ENCODE measurements at regions not wholly inside any gene's neighbourhood (a gene's known extent, or its start where the extent isn't known, plus 50 kb on each side); places are given as distances from the start of the nearest gene placed in this dataset.

- DNase-seq (ENCODE audit: low read depth, low spot score) (no peak), ATAC-seq (no peak)
- POLR2A ChIA-PET = no interaction called here
- Histone ChIP-seq H3K4me3 (replicated peaks in 1 of 2; ENCODE audit: low read depth in 1 of 2, low read length in 2 of 2) (no peak overlapping the region), H3K9ac (ENCODE audit: low read length) (no peak overlapping the region), H3K9me2 (ENCODE audit: insufficient read depth) (no peaks in the 10 kb centered on the region), H3K79me2 (ENCODE audit: insufficient read depth, low read length) (no peaks in the 10 kb centered on the region), H3K4me1 (ENCODE audit: control insufficient read depth in 1 of 2, insufficient read depth in 2 of 2, low read length in 2 of 2) (no peaks in the 10 kb centered on the region), H3K9me3 (ENCODE audit: control insufficient read depth in 1 of 2, insufficient read depth in 1 of 2, low read depth in 1 of 2, low read length in 2 of 2) (no peaks in the 10 kb centered on the region), H4K20me1 (ENCODE audit: insufficient read depth) (no peaks in the 10 kb centered on the region), H3K36me3 (ENCODE audit: control insufficient read depth in 1 of 2, insufficient read depth in 2 of 2, low read length in 2 of 2) (no peaks in the 10 kb centered on the region), H3K27ac (ENCODE audit: low read depth, low read length) (no peak overlapping the region), H3K4me2 (ENCODE audit: low read length) (no peak overlapping the region), H3K27me3 (ENCODE audit: insufficient read depth, low read length) (no peaks in the 10 kb centered on the region), H2AFZ (ENCODE audit: low read depth, low read length, poor library complexity, severe bottlenecking) (no peak overlapping the region)
- TF ChIP-seq ZFX (IDR thresholded peaks at IDR 0.05) (no peak), ZNF274 (IDR thresholded peaks at IDR 0.05; ENCODE audit: low read depth, low read length) (no peak), SIN3A (IDR thresholded peaks at IDR 0.05; ENCODE audit: low read depth) (no peak), POLR2AphosphoS5 (IDR thresholded peaks at IDR 0.05; ENCODE audit: low read depth, low read length) (no peak), EZH2phosphoT487 (IDR thresholded peaks at IDR 0.05; ENCODE audit: borderline replicate concordance) (no peak), ZBTB33 (IDR thresholded peaks at IDR 0.05; ENCODE audit: extremely low read depth, insufficient replicate concordance, low read length) (no peak), CBX3 (IDR thresholded peaks at IDR 0.05; ENCODE audit: low read depth) (no peak), REST (IDR thresholded peaks at IDR 0.05; ENCODE audit: low read depth) (no peak)
- BruUV-seq (replicated peaks) = no TSS peak
- CTCF ChIA-PET = no interaction called here
- intact Hi-C loops (cut with micrococcal nuclease) = no loop called here
- RAD21 ChIA-PET (ENCODE audit: low non-redundant PET in 1 of 2, low total read pairs in 2 of 2, uncharacterized antibody in 2 of 2, unreplicated experiment in 2 of 2) = no interaction called here
Observed at GRCh38 chr5:154628685-154629084, 126.5 kb upstream of the LARP1 start.
